ENCODE measurements at regions not wholly inside any gene's neighbourhood (a gene's known extent, or its start where the extent isn't known, plus 50 kb on each side); places are given as distances from the start of the nearest gene placed in this dataset.
"Not testable (repeated sequence)": the region's sequence is repeated elsewhere in the genome, so short reads cannot be mapped to it uniquely, and the experiment has no call there.

DNA sequence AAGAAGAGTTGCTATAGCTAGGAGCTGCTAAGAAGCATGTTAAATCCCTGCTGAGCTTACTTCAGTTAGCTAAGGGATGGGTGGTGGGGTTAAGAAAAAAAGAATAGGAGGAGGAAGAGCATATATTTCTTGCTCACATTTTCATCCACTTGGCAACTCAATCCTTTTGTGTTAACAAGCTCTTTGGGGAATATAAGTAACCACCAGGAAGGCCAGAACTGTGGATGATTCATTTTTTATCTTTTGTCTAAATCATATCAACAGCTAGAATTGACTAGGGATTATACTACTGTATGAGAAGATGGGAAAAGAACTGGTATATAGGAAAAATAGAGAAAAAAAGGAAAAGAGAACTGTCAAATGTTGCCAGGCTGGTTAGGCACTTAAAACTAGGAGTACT lies 555.3 kb upstream of the ARRDC3 start:
- DNase-seq, result no peak
- TF ChIP-seq POLR2A (IDR thresholded peaks at IDR 0.05; ENCODE audit: low read length) (no peak), GATA1 (IDR thresholded peaks at IDR 0.05; ENCODE audit: low read depth, low read length) (no peak)

- DNase-seq, result no peak
- no peak for TF ChIP-seq POLR2A (IDR thresholded peaks at IDR 0.05; ENCODE audit: low read length)
- no peak for TF ChIP-seq GATA1 (IDR thresholded peaks at IDR 0.05; ENCODE audit: low read depth, low read length)
These were observed 554.0 kb upstream of the ARRDC3 start for GRCh38 chr5:91937121-91937520.

GRCh38 chr5:91929522-91929817 lies 546.4 kb upstream of the ARRDC3 start:
- TF ChIP-seq POLR2A (IDR thresholded peaks at IDR 0.05; ENCODE audit: low read length) (no peak), GATA1 (IDR thresholded peaks at IDR 0.05; ENCODE audit: low read depth, low read length) (no peak)

DNA sequence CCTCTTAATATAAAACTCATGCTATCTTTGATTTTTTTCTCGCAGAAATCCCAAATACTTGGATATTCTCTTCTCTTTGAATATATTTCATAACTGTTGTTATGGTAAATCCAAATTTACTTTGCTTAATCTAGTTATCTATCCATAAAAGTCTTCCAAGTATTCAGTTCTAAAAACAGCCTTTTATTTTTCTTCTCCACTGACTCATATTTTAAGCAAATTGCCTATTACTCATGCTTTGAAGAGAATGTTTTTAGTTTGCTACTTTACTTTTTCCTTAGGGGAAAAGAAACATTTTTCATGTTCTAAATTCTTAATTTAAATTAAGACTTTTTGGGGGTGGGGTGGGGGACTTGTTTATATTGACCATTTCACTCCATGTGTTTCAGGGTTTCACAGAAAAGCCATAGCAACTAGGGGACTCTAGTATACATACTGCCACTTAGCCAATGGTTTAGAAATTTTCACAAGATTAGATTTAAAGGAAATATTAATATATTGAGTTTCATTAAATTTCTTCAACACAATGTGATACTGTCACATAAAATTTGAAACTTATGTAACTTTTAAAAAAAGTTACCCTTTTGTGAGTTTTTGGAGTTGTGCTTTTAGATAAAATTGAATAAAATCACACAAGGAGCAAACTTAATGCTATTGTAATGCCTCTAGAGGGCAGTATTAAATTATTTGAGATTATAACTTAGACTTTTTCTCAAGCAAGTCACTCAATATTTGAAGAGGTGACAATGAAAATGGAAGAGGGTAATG lies 545.8 kb upstream of the ARRDC3 start:
- peak in 1 of 2 experiments; percentile 4 for DNase-seq
- TF ChIP-seq POLR2A (IDR thresholded peaks at IDR 0.05; ENCODE audit: low read length), result no peak
- no peak for TF ChIP-seq GATA1 (IDR thresholded peaks at IDR 0.05; ENCODE audit: low read depth, low read length)

More at GRCh38 chr5:91929522-91929817, 546.4 kb upstream of the ARRDC3 start:
- DNase-seq, result no peak

GRCh38 chr5:91927439-91927838 lies 544.3 kb upstream of the ARRDC3 start:
- no peak for DNase-seq
- TF ChIP-seq GATA1 (IDR thresholded peaks at IDR 0.05; ENCODE audit: low read depth, low read length), result no peak
- TF ChIP-seq POLR2A (IDR thresholded peaks at IDR 0.05; ENCODE audit: low read length), result no peak

DNA sequence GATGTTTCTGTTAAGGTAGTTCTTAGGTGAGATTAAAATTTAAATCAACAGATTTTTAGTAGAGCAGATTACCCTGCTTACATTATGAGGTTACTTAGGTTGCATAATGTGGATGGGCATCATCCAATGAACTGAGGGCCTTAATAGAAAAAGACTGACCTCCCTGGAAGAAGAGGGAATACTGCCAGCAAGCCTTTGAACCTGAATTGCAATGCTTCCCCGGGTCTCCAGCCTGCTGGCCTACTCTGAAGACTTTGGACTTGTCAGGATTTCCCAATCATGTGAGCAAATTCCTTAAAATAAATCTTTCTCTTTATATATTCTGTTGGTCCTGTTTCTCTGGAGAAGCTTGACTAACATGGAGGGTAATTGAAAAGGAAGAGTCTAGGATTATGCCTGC lies 542.1 kb upstream of the ARRDC3 start:
- DNase-seq, result no peak
- TF ChIP-seq POLR2A (IDR thresholded peaks at IDR 0.05; ENCODE audit: low read length), result no peak
- TF ChIP-seq GATA1 (IDR thresholded peaks at IDR 0.05; ENCODE audit: low read depth, low read length), result no peak

- not testable (repeated sequence) for DNase-seq
These were observed 534.1 kb upstream of the ARRDC3 start for GRCh38 chr5:91917037-91917814.

DNA sequence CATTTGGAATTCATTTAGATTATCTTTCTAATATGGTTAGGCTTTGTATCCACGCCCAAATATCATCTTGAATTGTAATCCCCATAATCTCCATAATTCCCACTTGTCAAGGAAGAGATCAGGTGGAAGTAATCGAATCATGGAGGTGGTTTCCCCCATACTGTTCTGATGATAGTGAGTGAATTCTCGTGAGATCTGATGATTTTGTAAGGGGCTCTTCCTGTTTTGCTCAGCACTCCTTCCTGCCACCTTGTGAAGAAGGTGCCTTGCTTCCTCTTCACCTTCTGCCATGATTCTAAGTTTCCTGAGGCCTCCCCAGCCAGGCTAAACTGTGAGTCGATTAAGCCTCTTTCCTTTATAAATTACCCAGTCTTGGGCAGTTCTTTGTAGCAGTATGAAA lies 527.5 kb upstream of the ARRDC3 start:
- no peak for DNase-seq
- TF ChIP-seq GATA1 (IDR thresholded peaks at IDR 0.05; ENCODE audit: low read depth, low read length) (no peak), POLR2A (IDR thresholded peaks at IDR 0.05; ENCODE audit: low read length) (no peak)

GRCh38 chr5:91910247-91910646 lies 527.1 kb upstream of the ARRDC3 start:
- no peak for DNase-seq
- TF ChIP-seq POLR2A (IDR thresholded peaks at IDR 0.05; ENCODE audit: low read length) (no peak), GATA1 (IDR thresholded peaks at IDR 0.05; ENCODE audit: low read depth, low read length) (no peak)

- TF ChIP-seq GATA1 (IDR thresholded peaks at IDR 0.05; ENCODE audit: low read depth, low read length), result no peak
- no peak for TF ChIP-seq POLR2A (IDR thresholded peaks at IDR 0.05; ENCODE audit: low read length)
- no peak for DNase-seq
These were observed 523.4 kb upstream of the ARRDC3 start for GRCh38 chr5:91906494-91906893.

DNA sequence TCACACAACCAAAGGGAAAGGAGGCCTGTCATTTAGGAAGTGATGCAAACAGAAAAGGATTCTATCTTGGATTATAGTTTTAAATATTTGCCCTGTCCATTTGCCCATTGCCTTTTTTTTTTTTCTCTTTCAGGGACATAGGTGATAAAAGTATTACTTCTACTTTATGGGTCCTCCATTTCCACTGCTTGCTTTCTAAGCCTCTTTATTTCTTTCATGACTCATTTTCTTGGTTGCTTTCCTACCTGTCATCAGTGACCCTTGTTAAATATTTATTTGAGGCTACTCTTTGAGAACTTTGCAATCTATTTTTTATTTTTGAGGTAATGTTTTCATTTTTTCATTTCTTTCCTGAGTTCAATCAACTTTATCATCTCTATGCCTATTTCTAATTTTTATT lies 522.9 kb upstream of the ARRDC3 start:
- TF ChIP-seq POLR2A (IDR thresholded peaks at IDR 0.05; ENCODE audit: low read length) (no peak), GATA1 (IDR thresholded peaks at IDR 0.05; ENCODE audit: low read depth, low read length) (no peak)
- DNase-seq, result no peak

DNA sequence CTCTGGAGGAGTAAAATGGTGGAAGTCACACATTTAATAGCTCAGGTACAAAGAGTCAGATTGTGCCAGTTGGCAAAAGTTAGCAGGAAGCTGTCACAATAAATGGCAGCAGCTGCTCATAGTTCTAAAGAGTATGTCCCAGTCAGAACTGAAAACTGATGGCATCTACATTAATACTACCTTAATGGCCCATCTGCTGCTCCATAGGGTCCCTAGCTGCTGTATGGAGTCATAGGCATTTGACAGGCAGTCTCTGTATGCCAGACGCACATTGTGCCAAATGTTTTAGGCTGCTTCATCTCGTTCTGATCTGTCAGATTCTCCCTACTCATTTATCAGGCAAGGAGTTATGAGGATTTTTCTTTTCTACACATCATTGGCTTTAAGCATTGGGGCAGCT lies 515.8 kb upstream of the ARRDC3 start:
- no peak for DNase-seq
- no peak for TF ChIP-seq POLR2A (IDR thresholded peaks at IDR 0.05; ENCODE audit: low read length)
- TF ChIP-seq GATA1 (IDR thresholded peaks at IDR 0.05; ENCODE audit: low read depth, low read length), result no peak

DNA sequence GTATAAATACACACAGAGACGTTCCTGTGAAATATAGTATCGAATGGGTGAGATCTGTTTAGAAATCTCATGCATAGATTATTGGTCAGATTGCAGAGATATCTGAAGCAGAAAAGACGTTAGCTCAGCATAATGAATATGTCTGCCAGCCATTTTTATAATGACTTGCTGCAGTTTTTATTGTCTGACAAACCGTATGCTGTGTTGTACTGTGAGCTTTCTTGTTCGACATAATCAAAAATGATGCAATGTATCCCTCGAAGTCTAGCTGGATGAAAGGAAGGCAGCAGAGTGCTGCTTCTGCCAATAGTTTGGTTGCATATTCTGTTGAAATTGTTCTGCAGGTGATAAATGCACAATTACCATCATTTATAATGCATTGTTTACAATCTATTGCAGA lies 514.9 kb upstream of the ARRDC3 start:
- no peak for TF ChIP-seq POLR2A (IDR thresholded peaks at IDR 0.05; ENCODE audit: low read length)
- TF ChIP-seq GATA1 (IDR thresholded peaks at IDR 0.05; ENCODE audit: low read depth, low read length), result no peak
- DNase-seq, result no peak

DNA sequence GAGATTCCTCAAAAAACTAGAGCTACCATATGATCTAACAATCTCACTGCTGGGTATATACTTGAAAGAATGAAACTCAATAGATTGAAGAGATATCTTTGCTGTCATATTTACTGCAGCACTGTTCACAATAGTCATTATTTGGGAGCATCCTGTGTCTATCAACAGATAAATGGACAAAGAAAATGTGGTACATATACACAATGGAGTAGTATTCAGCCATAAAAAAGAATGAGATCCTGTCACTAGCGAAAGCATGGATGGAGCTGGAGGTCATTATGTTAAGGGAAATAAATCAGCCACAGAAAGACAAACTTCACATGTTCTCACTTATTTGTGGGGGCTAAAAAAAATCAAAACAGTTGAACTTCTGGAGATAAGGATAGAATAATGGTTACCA lies 505.7 kb upstream of the ARRDC3 start:
- TF ChIP-seq POLR2A (IDR thresholded peaks at IDR 0.05; ENCODE audit: low read length), result no peak
- TF ChIP-seq GATA1 (IDR thresholded peaks at IDR 0.05; ENCODE audit: low read depth, low read length), result no peak
- no peak for DNase-seq
